ENCODE measurements at regions not wholly inside any gene's neighbourhood (a gene's known extent, or its start where the extent isn't known, plus 50 kb on each side); places are given as distances from the start of the nearest gene placed in this dataset.

DNA sequence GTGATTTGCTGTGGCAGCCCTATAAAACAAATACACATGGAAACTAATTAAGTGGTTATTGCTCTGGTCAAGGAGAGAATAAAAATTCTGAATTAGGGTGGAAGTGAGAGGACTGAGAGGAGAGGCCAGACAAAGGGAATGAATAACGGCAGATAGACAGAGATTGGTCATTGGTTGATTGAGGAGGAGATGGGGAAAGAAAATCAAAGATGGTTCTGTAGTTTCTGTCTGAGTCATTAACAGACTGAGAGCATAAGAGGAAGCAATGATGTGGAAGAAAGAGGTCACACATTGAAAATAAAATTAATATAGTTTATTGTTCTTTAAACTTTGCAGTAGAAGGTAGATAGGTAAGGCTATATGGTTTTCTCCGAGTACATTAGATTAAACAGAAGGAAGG, 469.8 kb downstream of the ACTL7B start:
- DNase-seq, result no peak
- Histone ChIP-seq H3K18ac (ENCODE audit: insufficient read length, low read depth, low read length) (no peak overlapping the region), H3K79me1 (ENCODE audit: insufficient read depth, low read depth, low read length, poor library complexity, severe bottlenecking) (no peaks in the 10 kb centered on the region), H2BK15ac (ENCODE audit: low read depth, low read length) (no peak overlapping the region), H3K23me2 (ENCODE audit: insufficient read length, low read depth, low read length, poor library complexity, severe bottlenecking) (no peaks in the 10 kb centered on the region), H2BK120ac (ENCODE audit: low read depth, low read length, poor library complexity, severe bottlenecking) (no peak overlapping the region), H3K9me3 (ENCODE audit: control insufficient read depth, low read depth, low read length) (no peaks in the 10 kb centered on the region), H3K4me1 (ENCODE audit: insufficient read depth, low read length) (no peaks in the 10 kb centered on the region), H3K9ac (ENCODE audit: extremely low read depth, insufficient read length, low read length) (no peak overlapping the region), H2BK20ac (ENCODE audit: low read depth, low read length, poor library complexity, severe bottlenecking) (no peak overlapping the region), H3K27ac (ENCODE audit: insufficient read length, low read depth, low read length) (no peak overlapping the region), H3K4me2 (ENCODE audit: insufficient read depth, insufficient read length, low read length) (no peak overlapping the region), H4K20me1 (ENCODE audit: control insufficient read depth, insufficient read depth, insufficient read length) (no peaks in the 10 kb centered on the region), H4K91ac (ENCODE audit: insufficient read length, low read depth, low read length) (no peak overlapping the region), H2AK5ac (ENCODE audit: insufficient read length, low read length) (no peak overlapping the region), H4K5ac (ENCODE audit: insufficient read length, low read depth, low read length) (no peak overlapping the region), H3K14ac (ENCODE audit: insufficient read depth, low read length) (no peak overlapping the region), H2BK5ac (ENCODE audit: insufficient read length, low read length) (no peak overlapping the region), H3K4ac (ENCODE audit: low read depth, low read length) (no peak overlapping the region), H2AFZ (ENCODE audit: low read length) (no peak overlapping the region), H3K79me2 (ENCODE audit: insufficient read depth, low read length) (no peaks in the 10 kb centered on the region), H3T11ph (ENCODE audit: low read length) (no peak overlapping the region), H3K23ac (ENCODE audit: insufficient read length, low read depth, low read length) (no peak overlapping the region), H2BK12ac (ENCODE audit: insufficient read length, low read depth, low read length) (no peak overlapping the region), H3K56ac (ENCODE audit: insufficient read length, low read depth, low read length) (no peak overlapping the region), H4K8ac (replicated peaks; ENCODE audit: insufficient read length, low read depth, low read length) (no peak overlapping the region), H3K27me3 (ENCODE audit: insufficient read depth, low read length) (no peaks in the 10 kb centered on the region)
- Mint-ChIP-seq H3K9me3 (no peaks in the 10 kb centered on the region), H3K36me3 (ENCODE audit: insufficient read depth in 1 of 3, low read depth in 3 of 3) (no peaks in the 10 kb centered on the region; a peak in 1 of 7 replicates), H3K4me3 (no peak overlapping the region), H3K4me1 (no peaks in the 10 kb centered on the region), H3K27me3 (ENCODE audit: low read depth) (no peaks in the 10 kb centered on the region), H3K27ac (no peak overlapping the region)
- TF ChIP-seq, protein P1, sequence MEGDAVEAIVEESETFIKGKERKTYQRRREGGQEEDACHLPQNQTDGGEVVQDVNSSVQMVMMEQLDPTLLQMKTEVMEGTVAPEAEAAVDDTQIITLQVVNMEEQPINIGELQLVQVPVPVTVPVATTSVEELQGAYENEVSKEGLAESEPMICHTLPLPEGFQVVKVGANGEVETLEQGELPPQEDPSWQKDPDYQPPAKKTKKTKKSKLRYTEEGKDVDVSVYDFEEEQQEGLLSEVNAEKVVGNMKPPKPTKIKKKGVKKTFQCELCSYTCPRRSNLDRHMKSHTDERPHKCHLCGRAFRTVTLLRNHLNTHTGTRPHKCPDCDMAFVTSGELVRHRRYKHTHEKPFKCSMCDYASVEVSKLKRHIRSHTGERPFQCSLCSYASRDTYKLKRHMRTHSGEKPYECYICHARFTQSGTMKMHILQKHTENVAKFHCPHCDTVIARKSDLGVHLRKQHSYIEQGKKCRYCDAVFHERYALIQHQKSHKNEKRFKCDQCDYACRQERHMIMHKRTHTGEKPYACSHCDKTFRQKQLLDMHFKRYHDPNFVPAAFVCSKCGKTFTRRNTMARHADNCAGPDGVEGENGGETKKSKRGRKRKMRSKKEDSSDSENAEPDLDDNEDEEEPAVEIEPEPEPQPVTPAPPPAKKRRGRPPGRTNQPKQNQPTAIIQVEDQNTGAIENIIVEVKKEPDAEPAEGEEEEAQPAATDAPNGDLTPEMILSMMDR (conservative IDR thresholded peaks at IDR 0.05), result no peak
- no CpG with 5 or more reads among the region's 2 CpGs for WGBS (ENCODE audit: extremely low coverage, insufficient read length, low lambda C conversion rate)
